22Rv1 (cell line): ENCODE measurements at regions not wholly inside any gene's neighbourhood (a gene's known extent, or its start where the extent isn't known, plus 50 kb on each side); places are given as distances from the start of the nearest gene placed in this dataset.

ENCODE experiments used
- CTCF ChIP-seq: fragments of 450-650 bp; IDR thresholded peaks from 2 replicates; pipeline ENCODE4 v1.5.1; 2017; ENCODE audit warnings: mild to moderate bottlenecking
- ZFX ChIP-seq: fragments of 450-650 bp; IDR thresholded peaks from 2 replicates; pipeline ENCODE4 v1.6.1; 2017; ENCODE audit warnings: antibody characterized with exemption, borderline replicate concordance

- TF ChIP-seq CTCF (no peak), ZFX (no peak)
Observed at GRCh38 chr16:11403534-11403795, 58.2 kb downstream of the RMI2 start.
